ENCODE measurements at regions not wholly inside any gene's neighbourhood (a gene's known extent, or its start where the extent isn't known, plus 50 kb on each side); places are given as distances from the start of the nearest gene placed in this dataset.
"Not testable (repeated sequence)": the region's sequence is repeated elsewhere in the genome, so short reads cannot be mapped to it uniquely, and the experiment has no call there.

- no peaks in the 10 kb centered on the region for H3K4me1 ChIP-seq (ENCODE audit: insufficient read depth, low read length)
- H3K27me3 ChIP-seq (ENCODE audit: insufficient read depth, low read length): no peaks in the 10 kb centered on the region
- no peak overlapping the region for H3K4me3 ChIP-seq (ENCODE audit: low read length)
- H3K9me3 ChIP-seq (ENCODE audit: low read length): no peaks in the 10 kb centered on the region
- H3K36me3 ChIP-seq (ENCODE audit: insufficient read depth, low read length): no peaks in the 10 kb centered on the region
- H2AFZ ChIP-seq (ENCODE audit: low read depth, low read length): no peak overlapping the region
These were observed 167.8 kb upstream of the CCNG1 start for GRCh38 chr5:163269624-163270023.

- Histone ChIP-seq H3K36me3 (ENCODE audit: insufficient read depth, low read length) (no peaks in the 10 kb centered on the region), H3K9me3 (ENCODE audit: low read length) (no peaks in the 10 kb centered on the region), H3K27me3 (ENCODE audit: insufficient read depth, low read length) (no peaks in the 10 kb centered on the region), H2AFZ (ENCODE audit: low read depth, low read length) (no peak overlapping the region), H3K4me3 (ENCODE audit: low read length) (no peak overlapping the region), H3K4me1 (ENCODE audit: insufficient read depth, low read length) (no peaks in the 10 kb centered on the region)
These were observed 160.9 kb upstream of the CCNG1 start for GRCh38 chr5:163276466-163276865.

- H3K27me3 ChIP-seq (ENCODE audit: insufficient read depth, low read length); H3K4me3 ChIP-seq (ENCODE audit: low read length); H3K4me1 ChIP-seq (ENCODE audit: insufficient read depth, low read length); H2AFZ ChIP-seq (ENCODE audit: low read depth, low read length); H3K36me3 ChIP-seq (ENCODE audit: insufficient read depth, low read length); H3K9me3 ChIP-seq (ENCODE audit: low read length): not testable (repeated sequence)
These were observed 156.5 kb upstream of the CCNG1 start for GRCh38 chr5:163280897-163281296.

GRCh38 chr5:163281512-163281911 lies 155.9 kb upstream of the CCNG1 start:
- Histone ChIP-seq H3K4me1 (ENCODE audit: insufficient read depth, low read length) (no peaks in the 10 kb centered on the region), H2AFZ (ENCODE audit: low read depth, low read length) (no peak overlapping the region), H3K9me3 (ENCODE audit: low read length) (no peaks in the 10 kb centered on the region), H3K27me3 (ENCODE audit: insufficient read depth, low read length) (no peaks in the 10 kb centered on the region), H3K4me3 (ENCODE audit: low read length) (no peak overlapping the region), H3K36me3 (ENCODE audit: insufficient read depth, low read length) (no peaks in the 10 kb centered on the region)

GRCh38 chr5:163293836-163294235 lies 143.6 kb upstream of the CCNG1 start:
- no peak overlapping the region for H2AFZ ChIP-seq (ENCODE audit: low read depth, low read length)

GRCh38 chr5:163303718-163304117 lies 133.7 kb upstream of the CCNG1 start:
- no peaks in the 10 kb centered on the region for H3K36me3 ChIP-seq (ENCODE audit: insufficient read depth, low read length)
- H3K4me3 ChIP-seq (ENCODE audit: low read length): no peak overlapping the region
- H2AFZ ChIP-seq (ENCODE audit: low read depth, low read length): no peak overlapping the region
- H3K27me3 ChIP-seq (ENCODE audit: insufficient read depth, low read length): no peaks in the 10 kb centered on the region
- H3K9me3 ChIP-seq (ENCODE audit: low read length): no peaks in the 10 kb centered on the region
- H3K4me1 ChIP-seq (ENCODE audit: insufficient read depth, low read length): no peaks in the 10 kb centered on the region

More at GRCh38 chr5:163293836-163294235, 143.6 kb upstream of the CCNG1 start:
- H3K27me3 ChIP-seq (ENCODE audit: insufficient read depth, low read length): no peaks in the 10 kb centered on the region
- H3K36me3 ChIP-seq (ENCODE audit: insufficient read depth, low read length): no peaks in the 10 kb centered on the region
- no peak overlapping the region for H3K4me3 ChIP-seq (ENCODE audit: low read length)
- H3K9me3 ChIP-seq (ENCODE audit: low read length): no peaks in the 10 kb centered on the region
- H3K4me1 ChIP-seq (ENCODE audit: insufficient read depth, low read length): no peaks in the 10 kb centered on the region

- Histone ChIP-seq H3K27me3 (ENCODE audit: insufficient read depth, low read length) (no peaks in the 10 kb centered on the region), H3K4me3 (ENCODE audit: low read length) (no peak overlapping the region), H3K36me3 (ENCODE audit: insufficient read depth, low read length) (no peaks in the 10 kb centered on the region), H3K4me1 (ENCODE audit: insufficient read depth, low read length) (no peaks in the 10 kb centered on the region), H3K9me3 (ENCODE audit: low read length) (no peaks in the 10 kb centered on the region), H2AFZ (ENCODE audit: low read depth, low read length) (no peak overlapping the region)
These were observed 131.7 kb upstream of the CCNG1 start for GRCh38 chr5:163305655-163306054.

GRCh38 chr5:163306421-163306820 lies 131.0 kb upstream of the CCNG1 start:
- Histone ChIP-seq H3K36me3 (ENCODE audit: insufficient read depth, low read length) (no peaks in the 10 kb centered on the region), H3K27me3 (ENCODE audit: insufficient read depth, low read length) (no peaks in the 10 kb centered on the region), H3K4me1 (ENCODE audit: insufficient read depth, low read length) (no peaks in the 10 kb centered on the region), H3K4me3 (ENCODE audit: low read length) (no peak overlapping the region), H3K9me3 (ENCODE audit: low read length) (no peaks in the 10 kb centered on the region), H2AFZ (ENCODE audit: low read depth, low read length) (no peak overlapping the region)

- no peak overlapping the region for H3K4me3 ChIP-seq (ENCODE audit: low read length)
- H3K27me3 ChIP-seq (ENCODE audit: insufficient read depth, low read length): no peaks in the 10 kb centered on the region
- H3K4me1 ChIP-seq (ENCODE audit: insufficient read depth, low read length): no peaks in the 10 kb centered on the region
- no peaks in the 10 kb centered on the region for H3K36me3 ChIP-seq (ENCODE audit: insufficient read depth, low read length)
- H3K9me3 ChIP-seq (ENCODE audit: low read length): no peaks in the 10 kb centered on the region
- no peak overlapping the region for H2AFZ ChIP-seq (ENCODE audit: low read depth, low read length)
These were observed 127.5 kb upstream of the CCNG1 start for GRCh38 chr5:163309914-163310313.

- H2AFZ ChIP-seq (ENCODE audit: low read depth, low read length): no peak overlapping the region
- H3K27me3 ChIP-seq (ENCODE audit: insufficient read depth, low read length): no peaks in the 10 kb centered on the region
- H3K4me1 ChIP-seq (ENCODE audit: insufficient read depth, low read length): no peaks in the 10 kb centered on the region
- no peaks in the 10 kb centered on the region for H3K9me3 ChIP-seq (ENCODE audit: low read length)
- no peak overlapping the region for H3K4me3 ChIP-seq (ENCODE audit: low read length)
- no peaks in the 10 kb centered on the region for H3K36me3 ChIP-seq (ENCODE audit: insufficient read depth, low read length)
These were observed 126.4 kb upstream of the CCNG1 start for GRCh38 chr5:163310997-163311396.

- Histone ChIP-seq H3K27me3 (ENCODE audit: insufficient read depth, low read length) (no peaks in the 10 kb centered on the region), H3K36me3 (ENCODE audit: insufficient read depth, low read length) (no peaks in the 10 kb centered on the region), H3K4me1 (ENCODE audit: insufficient read depth, low read length) (no peaks in the 10 kb centered on the region), H3K4me3 (ENCODE audit: low read length) (no peak overlapping the region), H2AFZ (ENCODE audit: low read depth, low read length) (no peak overlapping the region), H3K9me3 (ENCODE audit: low read length) (no peaks in the 10 kb centered on the region)
These were observed 124.8 kb upstream of the CCNG1 start for GRCh38 chr5:163312598-163312997.

- H3K4me1 ChIP-seq (ENCODE audit: insufficient read depth, low read length); H3K9me3 ChIP-seq (ENCODE audit: low read length); H3K27me3 ChIP-seq (ENCODE audit: insufficient read depth, low read length); H3K36me3 ChIP-seq (ENCODE audit: insufficient read depth, low read length); H2AFZ ChIP-seq (ENCODE audit: low read depth, low read length); H3K4me3 ChIP-seq (ENCODE audit: low read length): not testable (repeated sequence)
These were observed 124.3 kb upstream of the CCNG1 start for GRCh38 chr5:163313049-163313448.

- H3K36me3 ChIP-seq (ENCODE audit: insufficient read depth, low read length); H3K27me3 ChIP-seq (ENCODE audit: insufficient read depth, low read length); H2AFZ ChIP-seq (ENCODE audit: low read depth, low read length); H3K4me3 ChIP-seq (ENCODE audit: low read length); H3K4me1 ChIP-seq (ENCODE audit: insufficient read depth, low read length); H3K9me3 ChIP-seq (ENCODE audit: low read length): not testable (repeated sequence)
These were observed 121.0 kb upstream of the CCNG1 start for GRCh38 chr5:163316374-163316773.

GRCh38 chr5:163318707-163319106 lies 118.7 kb upstream of the CCNG1 start:
- no peaks in the 10 kb centered on the region for H3K27me3 ChIP-seq (ENCODE audit: insufficient read depth, low read length)
- H2AFZ ChIP-seq (ENCODE audit: low read depth, low read length): no peak overlapping the region
- no peaks in the 10 kb centered on the region for H3K9me3 ChIP-seq (ENCODE audit: low read length)
- no peaks in the 10 kb centered on the region for H3K4me1 ChIP-seq (ENCODE audit: insufficient read depth, low read length)
- H3K4me3 ChIP-seq (ENCODE audit: low read length): no peak overlapping the region
- no peaks in the 10 kb centered on the region for H3K36me3 ChIP-seq (ENCODE audit: insufficient read depth, low read length)

Measured in neuron (in vitro differentiated cells).